T1000 (cell line): ENCODE measurements at regions not wholly inside any gene's neighbourhood (a gene's known extent, or its start where the extent isn't known, plus 50 kb on each side); places are given as distances from the start of the nearest gene placed in this dataset.

Experiments
- DNase-seq: peaks from one replicate; lab custom pipeline; 2025; ENCODE audit warnings: mixed read lengths; lab: John Stamatoyannopoulos, UW

- no peak for DNase-seq
Observed at GRCh38 chr2:78029392-78029995, 507.3 kb upstream of the LRRTM4 start.

GRCh38 chr2:78034706-78035105 lies 512.5 kb upstream of the LRRTM4 start:
- no peak for DNase-seq

GRCh38 chr2:78035804-78036203 lies 513.6 kb upstream of the LRRTM4 start:
- no peak for DNase-seq

GRCh38 chr2:78051480-78051879 lies 529.3 kb upstream of the LRRTM4 start:
- DNase-seq = no peak

- no peak for DNase-seq
Observed at GRCh38 chr2:78056976-78057375, 534.8 kb upstream of the LRRTM4 start.

- DNase-seq = no peak
Observed at GRCh38 chr2:78061301-78061700, 539.1 kb upstream of the LRRTM4 start.

GRCh38 chr2:78061732-78062131 lies 539.6 kb upstream of the LRRTM4 start:
- DNase-seq = no peak

GRCh38 chr2:78063246-78064020 lies 541.3 kb upstream of the LRRTM4 start:
- DNase-seq = no peak

GRCh38 chr2:78065366-78065765 lies 543.2 kb upstream of the LRRTM4 start:
- no peak for DNase-seq

GRCh38 chr2:78068808-78069207 lies 546.6 kb upstream of the LRRTM4 start:
- no peak for DNase-seq

- DNase-seq = no peak
Observed at GRCh38 chr2:78070693-78071092, 548.5 kb upstream of the LRRTM4 start.

GRCh38 chr2:78077633-78078032 lies 555.5 kb upstream of the LRRTM4 start:
- no peak for DNase-seq

GRCh38 chr2:78082555-78082954 lies 560.4 kb upstream of the LRRTM4 start:
- no peak for DNase-seq

GRCh38 chr2:78093436-78093835 lies 571.3 kb upstream of the LRRTM4 start:
- no peak for DNase-seq

- DNase-seq = no peak
Observed at GRCh38 chr2:78109272-78109671, 587.1 kb upstream of the LRRTM4 start.

- no peak for DNase-seq
Observed at GRCh38 chr2:78115291-78115690, 593.1 kb upstream of the LRRTM4 start.

- no peak for DNase-seq
Observed at GRCh38 chr2:78118037-78118436, 595.9 kb upstream of the LRRTM4 start.

GRCh38 chr2:78120275-78120674 lies 598.1 kb upstream of the LRRTM4 start:
- DNase-seq = no peak

- no peak for DNase-seq
Observed at GRCh38 chr2:78125042-78125441, 602.9 kb upstream of the LRRTM4 start.

GRCh38 chr2:78127424-78127823 lies 605.2 kb upstream of the LRRTM4 start:
- DNase-seq = no peak

- no peak for DNase-seq
Observed at GRCh38 chr2:78132391-78133370, 610.5 kb upstream of the LRRTM4 start.

GRCh38 chr2:78145395-78145996 lies 623.3 kb upstream of the LRRTM4 start:
- no peak for DNase-seq
